SK-N-SH (cell line): ENCODE measurements at regions not wholly inside any gene's neighbourhood (a gene's known extent, or its start where the extent isn't known, plus 50 kb on each side); places are given as distances from the start of the nearest gene placed in this dataset.

Experiments used
- CTCF ChIA-PET: fragments of 300-600, 350-600 bp; formaldehyde crosslinking; extraction: SDS; loops from one replicate; lab custom pipeline; 2021; lab: Yijun Ruan, JAX
- POLR2A ChIA-PET: fragments of 350-600 bp; sonication (Branson Sonifier 250); formaldehyde crosslinking; extraction: SDS; loops from one replicate; lab custom pipeline; 2020; ENCODE audit warnings: antibody characterized with exemption, inconsistent platforms; lab: Yijun Ruan, JAX
- DNase-seq: peaks from one replicate; pipeline ENCODE4 v3.0.0; 2012
- H2AFZ ChIP-seq: fragments of 200-600 bp; sonication (generic); 2 replicates; pipeline ENCODE4 v1.8.1; 2016; ENCODE audit warnings: antibody characterized with exemption, mild to moderate bottlenecking, low read depth
- H3F3A ChIP-seq: fragments of 200-600 bp; sonication (generic); replicated peaks from 2 replicates; pipeline ENCODE3; 2016; ENCODE audit warnings: antibody characterized with exemption, mild to moderate bottlenecking; ENCODE audit not compliant: insufficient read depth
- H3K27ac ChIP-seq, 2 experiments: fragments of 200-500 bp in 1 of 2; fragments of 200-600 bp in 1 of 2; sonication (Bioruptor generic) in 1 of 2; sonication (generic), shearing (Covaris generic) in 1 of 2; 2 replicates each; pipeline versions ENCODE4 v1.5.1 to v1.6.1; 2014 to 2016; ENCODE audit warnings: low read depth in 2 of 2, inconsistent platforms in 1 of 2, low read length in 1 of 2, mild to moderate bottlenecking in 1 of 2, mixed read lengths in 1 of 2
- H3K27me3 ChIP-seq: fragments of 200-600 bp; sonication (generic), shearing (Covaris generic); 2 replicates; pipeline ENCODE4 v1.6.1; 2016; ENCODE audit warnings: mixed run types; ENCODE audit not compliant: insufficient read depth
- H3K36me3 ChIP-seq, 2 experiments: fragments of 200-500 bp in 1 of 2; fragments of 200-600 bp in 1 of 2; sonication (Bioruptor generic) in 1 of 2; sonication (generic) in 1 of 2; replicated peaks in 1 of 2; 2 replicates each; pipeline versions ENCODE3 to v1.5.1; 2014 to 2016; ENCODE audit warnings: low read length in 1 of 2, mild to moderate bottlenecking in 1 of 2; ENCODE audit not compliant: insufficient read depth in 2 of 2, control insufficient read depth in 1 of 2
- H3K4me1 ChIP-seq, 2 experiments: fragments of 200-500 bp in 1 of 2; fragments of 200-600 bp in 1 of 2; sonication (Bioruptor generic) in 1 of 2; sonication (generic), shearing (Covaris generic) in 1 of 2; 2 replicates each; pipeline versions ENCODE4 v1.5.1 to v1.6.1; 2014 to 2016; ENCODE audit warnings: low read depth in 1 of 2, low read length in 1 of 2, mixed run types in 1 of 2; ENCODE audit not compliant: insufficient read depth in 2 of 2, control insufficient read depth in 1 of 2
- H3K4me2 ChIP-seq: fragments of 200-600 bp; sonication (generic), shearing (Covaris generic); 2 replicates; pipeline ENCODE4 v1.6.1; 2017; ENCODE audit warnings: mixed run types
- H3K4me3 ChIP-seq, 2 experiments: fragments of 200-500 bp in 1 of 2; fragments of 200-600 bp in 1 of 2; sonication (Bioruptor generic) in 1 of 2; sonication (generic), shearing (Covaris generic) in 1 of 2; 2 replicates each; pipeline versions ENCODE4 v1.5.1 to v1.8.1; 2014 to 2016; ENCODE audit warnings: low read depth in 2 of 2, inconsistent platforms in 1 of 2, low read length in 1 of 2, mild to moderate bottlenecking in 1 of 2, mixed read lengths in 1 of 2, moderate library complexity in 1 of 2
- H3K79me2 ChIP-seq: fragments of 200-600 bp; sonication (generic); 2 replicates; pipeline ENCODE4 v1.8.1; 2017; ENCODE audit warnings: mild to moderate bottlenecking; ENCODE audit not compliant: insufficient read depth
- H3K9ac ChIP-seq: fragments of 200-600 bp; sonication (generic); 2 replicates; pipeline ENCODE4 v1.6.1; 2017; ENCODE audit warnings: mixed run types
- H3K9me2 ChIP-seq: fragments of 200-600 bp; sonication (generic); 2 replicates; pipeline ENCODE4 v1.6.1; 2017; ENCODE audit warnings: mixed run types
- H3K9me3 ChIP-seq: fragments of 200-600 bp; sonication (generic); 2 replicates; pipeline ENCODE4 v1.6.1; 2017; ENCODE audit warnings: mixed run types, mild to moderate bottlenecking, moderate library complexity
- H4K20me1 ChIP-seq: fragments of 200-600 bp; sonication (generic); 2 replicates; pipeline ENCODE4 v1.6.1; 2017; ENCODE audit warnings: mild to moderate bottlenecking, mixed run types; ENCODE audit not compliant: insufficient read depth
- CHD2 ChIP-seq: fragments of 150-350 bp; IDR thresholded peaks from 2 replicates; pipeline ENCODE4 v1.6.1; 2018; ENCODE audit warnings: low read length; ENCODE audit not compliant: partially characterized antibody
- CTCF ChIP-seq: fragments of 200-600 bp; sonication (generic); IDR thresholded peaks from 2 replicates; pipeline ENCODE4 v1.6.1; 2017; ENCODE audit warnings: antibody characterized with exemption, mild to moderate bottlenecking, moderate library complexity
- ELF1 ChIP-seq: IDR thresholded peaks from 2 replicates; pipeline ENCODE4 v1.4.0; 2012
- EP300 ChIP-seq, 2 experiments: IDR thresholded peaks; 2 replicates each; pipeline versions ENCODE4 v1.4.0 to v1.6.1; 2012; ENCODE audit warnings: borderline replicate concordance in 1 of 2, low read depth in 1 of 2, low read length in 1 of 2
- EZH2phosphoT487 ChIP-seq: fragments of 200-600 bp; sonication (generic); IDR thresholded peaks from 2 replicates; pipeline ENCODE4 v1.6.1; 2017; ENCODE audit warnings: low read depth, mixed run types, mild to moderate bottlenecking, antibody characterized with exemption, moderate library complexity, borderline replicate concordance
- FOSL2 ChIP-seq: IDR thresholded peaks from 2 replicates; pipeline ENCODE4 v1.4.0; 2012; ENCODE audit warnings: low read depth, mild to moderate bottlenecking, moderate library complexity, borderline replicate concordance
- JUND ChIP-seq: IDR thresholded peaks from 2 replicates; pipeline ENCODE4 v1.4.0; 2012
- MXI1 ChIP-seq: IDR thresholded peaks from 2 replicates; pipeline ENCODE4 v1.6.1; 2012; ENCODE audit warnings: mild to moderate bottlenecking, low read depth, low read length, improper control_type of control experiment
- NFIC ChIP-seq: IDR thresholded peaks from 2 replicates; pipeline ENCODE4 v1.4.0; 2012; ENCODE audit warnings: borderline replicate concordance
- NRF1 ChIP-seq: IDR thresholded peaks from 2 replicates; pipeline ENCODE4 v1.6.1; 2012; ENCODE audit warnings: low read depth, mild to moderate bottlenecking, low read length
- PBX3 ChIP-seq: IDR thresholded peaks from 2 replicates; pipeline ENCODE4; 2012
- RAD21 ChIP-seq: IDR thresholded peaks from 2 replicates; pipeline ENCODE4 v1.6.1; 2012; ENCODE audit warnings: mild to moderate bottlenecking, low read length
- RCOR1 ChIP-seq: fragments of 150-350 bp; IDR thresholded peaks from 2 replicates; pipeline ENCODE4 v1.6.1; 2017; ENCODE audit warnings: antibody characterized with exemption, low read length
- REST ChIP-seq: IDR thresholded peaks from 2 replicates; pipeline ENCODE4 v1.6.1; 2012; ENCODE audit warnings: mild to moderate bottlenecking, low read depth, low read length, moderate library complexity
- RFX5 ChIP-seq: IDR thresholded peaks from 2 replicates; pipeline ENCODE4 v1.6.1; 2012; ENCODE audit warnings: mild to moderate bottlenecking, improper control_type of control experiment, low read length
- TAF1 ChIP-seq: IDR thresholded peaks from 2 replicates; pipeline ENCODE4 v1.6.1; 2012; ENCODE audit warnings: low read depth, mild to moderate bottlenecking, low read length, moderate library complexity, borderline replicate concordance
- TCF12 ChIP-seq: IDR thresholded peaks from 2 replicates; pipeline ENCODE4 v1.4.0; 2012
- TEAD4 ChIP-seq: IDR thresholded peaks from 2 replicates; pipeline ENCODE4 v1.4.0; 2012; ENCODE audit warnings: mild to moderate bottlenecking, borderline replicate concordance; ENCODE audit not compliant: insufficient read depth
- USF1 ChIP-seq: IDR thresholded peaks from 2 replicates; pipeline ENCODE4 v1.4.0; 2012; ENCODE audit warnings: low read depth, borderline replicate concordance
- USF2 ChIP-seq: fragments of 150-350 bp; IDR thresholded peaks from 2 replicates; pipeline ENCODE4 v1.6.1; 2017; ENCODE audit warnings: antibody characterized with exemption, low read length, low read depth, borderline replicate concordance
- YY1 ChIP-seq: IDR thresholded peaks from 2 replicates; pipeline ENCODE4 v1.4.0; 2012; ENCODE audit warnings: low read depth, mild to moderate bottlenecking
- WGBS: methylation state at CpG from one replicate; pipeline ENCODE4 v1.1.6; 2017; ENCODE audit warnings: low lambda C conversion rate; 5-methylcytosine and 5-hydroxymethylcytosine counted together
- TF ChIP-seq, protein P1 (sequence below): fragments of 150-350 bp; IDR thresholded peaks from 2 replicates; pipeline ENCODE4 v1.6.1; 2016; ENCODE audit warnings: mild to moderate bottlenecking, low read depth, low read length
- TF ChIP-seq, protein P2 (sequence below): IDR thresholded peaks from 2 replicates; pipeline ENCODE4 v1.4.0; 2012; ENCODE audit warnings: low read depth

- Histone ChIP-seq H3K27ac (0 out of 4 replicates have a peak overlapping the region, but pooled peaks of 1 of the 2 experiments have one; percentile 12), H4K20me1 (no peaks in the 10 kb centered on the region), H3K9me3 (no peaks in the 10 kb centered on the region), H3K36me3 (no peaks in the 10 kb centered on the region), H3K4me1 (no peaks in the 10 kb centered on the region), H3K9me2 (no peaks in the 10 kb centered on the region), H3K4me2 (peak overlapping the region; percentile 88), H3K79me2 (no peaks in the 10 kb centered on the region), H3K27me3 (peaks cover 1% of the 10 kb centered on the region; the same call in 1 of the 2 replicates), H3F3A (peaks cover 9% of the 10 kb centered on the region), H3K9ac (peak overlapping the region; percentile 37; the same call in 1 of the 2 replicates), H3K4me3 (peak overlapping the region; percentile 50 to 97), H2AFZ (peak overlapping the region; percentile 77)
- DNase-seq: peak; percentile 87
- WGBS: 0% methylated on average over 12 of the region's 12 CpGs
- ChIA-PET POLR2A (interaction anchor here (0.6 to 1.3 kb wide), 5 partner anchors 9 to 281 kb away, joined by 3 to 5 read pairs (median 3); partner anchors contain the start of gene ZNF184), CTCF (interaction anchor here (0.6 to 4.3 kb wide), 8 partner anchors 14 to 627 kb away, joined by 3 to 41 read pairs (median 4); no protein-coding TSS in a partner anchor)
- no peak for TF ChIP-seq YY1
- TF ChIP-seq TAF1: no peak
- peak in 1 of 2 experiments; percentile 41; a peak in 1 of 4 replicates for TF ChIP-seq EP300 (IDR thresholded peaks at IDR 0.05; ENCODE audit: borderline replicate concordance in 1 of 2, low read depth in 1 of 2, low read length in 1 of 2)
- TF ChIP-seq RFX5: peak; percentile 24; the same call in 1 of the 2 replicates
- peak; percentile 54; the same call in 1 of the 2 replicates for TF ChIP-seq PBX3
- TF ChIP-seq, protein P1, sequence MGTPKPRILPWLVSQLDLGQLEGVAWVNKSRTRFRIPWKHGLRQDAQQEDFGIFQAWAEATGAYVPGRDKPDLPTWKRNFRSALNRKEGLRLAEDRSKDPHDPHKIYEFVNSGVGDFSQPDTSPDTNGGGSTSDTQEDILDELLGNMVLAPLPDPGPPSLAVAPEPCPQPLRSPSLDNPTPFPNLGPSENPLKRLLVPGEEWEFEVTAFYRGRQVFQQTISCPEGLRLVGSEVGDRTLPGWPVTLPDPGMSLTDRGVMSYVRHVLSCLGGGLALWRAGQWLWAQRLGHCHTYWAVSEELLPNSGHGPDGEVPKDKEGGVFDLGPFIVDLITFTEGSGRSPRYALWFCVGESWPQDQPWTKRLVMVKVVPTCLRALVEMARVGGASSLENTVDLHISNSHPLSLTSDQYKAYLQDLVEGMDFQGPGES: no peak
- no peak for TF ChIP-seq FOSL2
- no peak for TF ChIP-seq NFIC
- no peak for TF ChIP-seq ELF1
- TF ChIP-seq USF1: no peak
- peak; percentile 53 for TF ChIP-seq CHD2
- TF ChIP-seq TEAD4: no peak
- peak; percentile 78 for TF ChIP-seq TCF12
- TF ChIP-seq NRF1: no peak
- TF ChIP-seq RAD21: no peak
- TF ChIP-seq, protein P2, sequence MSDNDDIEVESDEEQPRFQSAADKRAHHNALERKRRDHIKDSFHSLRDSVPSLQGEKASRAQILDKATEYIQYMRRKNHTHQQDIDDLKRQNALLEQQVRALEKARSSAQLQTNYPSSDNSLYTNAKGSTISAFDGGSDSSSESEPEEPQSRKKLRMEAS: peak; percentile 67; the same call in 1 of the 2 replicates
- no peak for TF ChIP-seq CTCF
- peak; percentile 91 for TF ChIP-seq MXI1
- no peak for TF ChIP-seq REST
- no peak for TF ChIP-seq JUND
- TF ChIP-seq EZH2phosphoT487: no peak
- TF ChIP-seq USF2: no peak
- TF ChIP-seq RCOR1: peak; percentile 53; the same call in 1 of the 2 replicates
Observed at GRCh38 chr6:27753668-27754407, 158.4 kb downstream of the OR2B2 start.
